ENCODE measurements at regions not wholly inside any gene's neighbourhood (a gene's known extent, or its start where the extent isn't known, plus 50 kb on each side); places are given as distances from the start of the nearest gene placed in this dataset.
A peak's percentile ranks its signal among the peaks of the same experiment; 100 is the strongest.

DNA sequence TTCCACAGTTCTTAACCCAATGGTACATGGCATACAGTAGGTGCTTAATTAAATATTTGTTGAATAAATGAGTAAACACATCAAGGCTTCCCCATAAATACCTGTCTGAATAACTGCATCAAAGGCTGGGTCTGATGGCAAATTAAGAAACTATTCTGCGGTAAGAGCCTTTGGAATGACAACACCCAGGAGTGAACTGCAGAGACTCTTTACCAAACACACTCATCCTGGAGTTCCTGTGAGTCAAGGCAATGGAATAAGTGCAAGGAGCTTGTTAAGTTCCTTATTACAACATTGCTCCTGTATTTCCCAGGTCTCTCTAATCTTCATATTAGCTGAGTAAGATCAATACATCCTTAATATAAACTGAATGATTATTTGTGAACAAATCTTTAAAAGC, 119.9 kb upstream of the STT3B start:
- no peak for DNase-seq (ENCODE audit: low read depth)

DNA sequence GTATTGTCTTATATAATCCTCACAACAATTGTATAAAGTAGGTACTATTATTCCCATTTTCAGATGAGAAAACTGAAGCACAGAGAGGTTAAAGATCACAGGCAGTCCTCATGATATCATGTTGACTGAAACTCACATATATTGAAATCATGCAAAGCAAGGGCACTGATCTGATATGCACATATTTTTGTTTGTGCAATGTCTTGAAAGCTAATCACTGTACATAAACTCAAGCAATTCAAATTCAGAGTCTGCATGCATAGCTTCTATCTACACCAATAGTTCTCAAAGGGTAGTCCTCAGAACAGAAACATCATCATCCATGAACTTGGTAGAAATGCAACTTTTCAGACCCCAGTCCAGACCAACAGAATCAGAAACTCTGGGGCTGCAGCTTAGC, 119.2 kb upstream of the STT3B start:
- DNase-seq (ENCODE audit: low read depth), result no peak

DNA sequence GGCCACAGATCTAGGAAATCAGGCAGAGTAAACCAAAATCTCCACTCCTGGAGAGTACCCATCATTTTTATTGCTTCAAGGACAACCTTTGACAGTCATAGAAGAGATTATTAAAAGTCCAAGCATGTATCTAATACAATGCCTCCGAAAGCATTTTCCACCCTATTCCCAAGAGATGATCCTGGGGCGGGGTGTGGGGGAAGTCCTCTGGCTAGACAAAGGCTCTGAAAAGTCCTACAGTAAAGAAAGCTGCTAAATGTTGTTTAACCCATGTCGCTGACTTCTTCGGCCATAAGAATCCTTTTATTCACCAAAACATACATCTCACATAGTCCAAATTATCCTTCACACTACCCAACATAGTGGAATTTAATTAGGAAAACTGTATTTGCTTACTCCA, 115.7 kb upstream of the STT3B start:
- DNase-seq (ENCODE audit: low read depth), result no peak

- no peak for DNase-seq (ENCODE audit: low read depth)
Measured at GRCh38 chr3:31417486-31417885, 115.2 kb upstream of the STT3B start.

- DNase-seq (ENCODE audit: low read depth), result no peak
Measured at GRCh38 chr3:31420311-31420710, 112.4 kb upstream of the STT3B start.

DNA sequence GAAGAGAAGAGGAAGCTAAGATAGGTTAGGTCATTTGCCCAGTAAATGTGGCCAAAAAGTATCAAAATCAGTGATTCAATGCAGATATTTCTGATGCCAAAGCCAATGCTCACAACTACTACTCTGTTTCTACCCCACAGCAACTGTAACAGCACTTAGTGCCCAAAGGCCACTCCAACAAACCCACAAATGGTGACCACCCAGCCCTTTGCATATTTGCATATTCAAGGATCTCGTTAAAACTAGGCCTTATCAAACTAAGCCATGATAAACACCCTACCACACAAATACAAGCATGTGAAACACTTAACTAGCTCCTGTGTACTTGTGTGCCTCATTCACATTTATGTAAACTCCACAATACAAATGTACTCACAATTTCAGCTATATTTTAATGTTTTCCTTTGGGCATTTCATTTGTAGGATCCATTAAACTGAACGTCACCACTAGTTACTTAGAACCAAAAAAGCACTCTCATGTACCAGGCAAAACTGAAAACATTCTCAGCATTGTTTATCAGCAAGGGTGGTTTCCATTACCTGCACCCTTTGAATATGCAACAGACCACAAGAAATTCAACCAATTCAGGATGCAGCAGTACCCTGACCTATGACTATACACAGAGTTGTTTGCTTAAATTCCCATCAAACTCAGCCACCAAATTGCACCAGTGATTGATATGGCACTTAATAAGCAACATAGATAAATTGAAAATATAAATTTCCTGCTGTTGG, 111.2 kb upstream of the STT3B start:
- DNase-seq (ENCODE audit: low read depth), result no peak

DNA sequence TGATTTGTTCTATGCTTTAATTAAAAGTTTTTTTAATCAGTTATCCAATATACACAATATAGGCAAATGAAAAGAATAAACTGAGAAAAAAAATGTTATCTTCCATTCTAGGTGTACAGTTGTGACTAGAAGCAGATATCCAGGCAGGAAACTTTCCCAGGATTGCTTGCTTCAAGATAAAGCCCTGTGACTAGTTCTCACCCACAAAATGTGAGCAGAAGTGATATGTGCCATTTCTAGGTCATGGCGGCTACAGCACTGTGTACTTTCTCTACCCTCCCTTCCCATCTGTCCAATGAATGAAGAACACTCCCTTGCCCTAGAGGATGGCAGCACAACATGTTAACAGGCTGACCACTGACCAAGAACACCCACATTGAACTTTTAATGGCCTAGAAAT, 110.5 kb upstream of the STT3B start:
- no peak for DNase-seq (ENCODE audit: low read depth)

GRCh38 chr3:31423482-31423881, 109.2 kb upstream of the STT3B start:
- peak; percentile 67 for DNase-seq (ENCODE audit: low read depth)

GRCh38 chr3:31425401-31425800, 107.3 kb upstream of the STT3B start:
- DNase-seq (ENCODE audit: low read depth), result no peak

DNA sequence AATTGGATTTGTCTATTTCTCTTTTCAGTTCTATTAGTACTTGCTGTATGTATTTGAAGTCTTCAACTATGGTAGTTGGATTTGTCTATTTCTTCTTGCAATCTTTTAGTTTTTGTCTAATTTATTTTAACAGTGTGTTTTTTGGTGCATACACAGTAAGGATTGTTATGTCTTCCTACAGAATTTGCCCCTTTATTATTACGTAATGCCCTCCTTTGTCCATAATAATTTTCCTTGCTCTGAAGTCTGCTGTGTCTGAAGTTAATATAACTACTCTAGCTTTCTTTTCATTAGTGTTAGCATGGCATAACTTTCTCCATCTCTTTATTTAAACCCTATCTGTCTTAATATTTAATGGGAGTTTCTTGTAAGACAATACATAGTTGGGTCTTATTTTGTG, 105.1 kb upstream of the STT3B start:
- no peak for DNase-seq (ENCODE audit: low read depth)

GRCh38 chr3:31431321-31431720, 101.4 kb upstream of the STT3B start:
- DNase-seq (ENCODE audit: low read depth), result peak; percentile 75

DNA sequence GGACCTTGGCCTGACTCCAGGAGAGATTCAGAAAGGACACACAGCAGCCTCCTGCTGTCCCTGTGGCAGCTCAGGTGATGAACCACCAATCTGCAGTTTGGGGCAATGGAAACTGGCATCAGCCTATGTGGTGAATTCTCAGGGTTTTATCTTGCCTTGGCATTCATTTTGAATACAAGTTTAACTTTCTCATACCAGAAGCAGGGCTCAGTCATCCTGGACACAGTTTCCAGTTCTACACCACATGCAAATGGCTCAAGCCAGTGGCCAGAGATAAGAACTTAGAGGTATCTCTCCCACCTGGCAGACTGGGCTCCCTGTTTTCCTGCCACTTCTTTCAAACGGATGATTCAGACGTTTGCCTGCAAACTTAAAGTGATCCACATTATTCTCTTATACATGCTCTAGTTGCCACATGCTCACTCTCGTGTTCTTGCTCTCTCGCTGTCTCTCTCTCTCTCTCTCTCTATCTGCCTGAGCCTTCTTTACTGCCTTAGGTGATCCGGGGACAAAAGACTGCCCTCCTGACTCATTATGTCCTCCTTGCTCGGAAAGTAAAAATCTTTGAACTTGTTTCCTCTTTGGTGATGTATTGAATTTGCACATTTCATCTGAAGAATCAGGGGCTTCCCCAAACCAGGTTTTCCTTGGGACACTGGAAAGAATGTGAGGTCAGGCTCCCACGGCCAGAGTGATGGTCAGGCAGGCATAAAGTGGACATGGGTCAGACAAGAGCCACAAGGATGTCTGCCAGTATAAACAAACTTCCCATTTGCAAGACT, 99.6 kb upstream of the STT3B start:
- peak; percentile 81 for DNase-seq (ENCODE audit: low read depth)

GRCh38 chr3:31433679-31433992, 99.1 kb upstream of the STT3B start:
- DNase-seq (ENCODE audit: low read depth), result no peak

- DNase-seq (ENCODE audit: low read depth), result no peak
Measured at GRCh38 chr3:31434819-31435218, 97.9 kb upstream of the STT3B start.

DNA sequence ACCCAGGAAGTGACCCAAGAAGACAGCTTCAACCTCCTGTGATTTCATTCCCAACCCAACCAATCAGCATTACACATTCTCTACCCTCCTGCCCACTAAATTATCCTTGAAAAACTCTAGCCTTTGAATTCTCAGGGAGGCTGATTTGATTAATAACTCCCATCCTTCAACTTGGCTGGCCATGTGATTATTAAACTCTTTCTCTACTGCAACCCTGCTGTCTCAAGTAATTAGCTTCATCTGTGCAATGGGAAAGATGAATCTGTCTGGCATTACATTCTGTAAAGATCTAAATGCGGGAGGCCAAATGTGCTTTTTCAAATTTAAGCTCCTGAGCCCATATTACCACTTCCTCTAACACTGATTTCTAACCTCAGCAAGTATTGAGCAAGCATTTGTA, 95.9 kb upstream of the STT3B start:
- DNase-seq (ENCODE audit: low read depth), result no peak

- no peak for DNase-seq (ENCODE audit: low read depth)
Measured at GRCh38 chr3:31438742-31439141, 94.0 kb upstream of the STT3B start.

DNA sequence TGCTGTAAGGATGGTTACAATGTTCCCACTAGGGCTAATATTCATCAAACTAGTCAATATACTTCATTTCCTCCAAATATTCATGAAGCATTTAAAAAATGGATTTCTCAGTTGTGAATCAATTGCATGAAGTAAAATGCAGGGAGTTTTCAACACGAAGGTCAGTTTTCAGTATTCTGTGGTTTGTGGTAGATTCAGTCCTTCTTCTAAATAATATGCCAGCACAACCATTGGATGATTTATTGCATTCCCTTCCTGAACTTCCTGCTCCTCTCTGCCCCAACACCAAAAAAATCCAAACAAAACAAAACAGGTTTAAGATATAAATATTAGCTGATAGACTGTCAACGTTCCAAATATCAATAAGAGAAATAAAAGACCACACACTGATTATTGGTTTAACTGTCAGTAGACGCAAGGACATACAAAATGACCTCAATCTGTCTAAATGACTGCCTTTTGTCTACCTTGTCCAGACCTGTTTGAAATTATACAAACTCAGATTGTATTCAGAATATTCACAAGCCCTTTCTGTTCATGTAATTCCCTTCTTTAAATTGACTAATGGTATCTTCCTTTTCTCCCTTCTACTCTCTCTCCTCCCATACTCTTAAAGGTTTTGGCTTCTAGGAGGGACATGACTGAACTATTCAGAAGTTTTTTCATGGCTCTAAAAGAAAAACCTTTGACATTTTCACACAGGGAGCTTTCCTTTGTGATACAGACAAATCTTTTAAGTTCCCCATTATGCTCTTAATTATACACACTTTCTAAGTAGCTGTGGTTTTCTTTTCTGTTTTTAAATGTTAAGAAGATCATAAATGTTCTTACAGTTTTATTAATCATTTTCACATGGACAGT, 92.6 kb upstream of the STT3B start:
- peak; percentile 45 for DNase-seq (ENCODE audit: low read depth)

DNA sequence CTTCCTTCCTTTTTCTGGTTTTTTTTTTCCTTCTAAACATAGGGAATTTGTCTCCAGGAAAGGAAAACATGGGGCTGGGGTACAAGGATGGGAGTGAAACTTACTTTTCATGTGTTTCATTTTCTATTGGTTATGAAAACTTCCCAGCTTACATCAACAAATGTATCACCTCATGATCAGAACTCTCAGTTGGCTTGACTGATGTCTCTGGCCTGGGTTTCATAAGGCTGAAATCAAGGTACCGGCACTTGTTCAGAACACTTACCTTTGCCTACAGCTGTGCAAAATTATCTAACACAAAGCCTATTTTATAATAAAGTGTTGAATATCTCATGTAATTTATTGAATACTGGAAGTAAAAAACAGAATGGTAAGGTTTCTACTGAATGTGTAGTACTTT, 91.8 kb upstream of the STT3B start:
- no peak for DNase-seq (ENCODE audit: low read depth)

GRCh38 chr3:31442755-31443154, 90.0 kb upstream of the STT3B start:
- no peak for DNase-seq (ENCODE audit: low read depth)

DNA sequence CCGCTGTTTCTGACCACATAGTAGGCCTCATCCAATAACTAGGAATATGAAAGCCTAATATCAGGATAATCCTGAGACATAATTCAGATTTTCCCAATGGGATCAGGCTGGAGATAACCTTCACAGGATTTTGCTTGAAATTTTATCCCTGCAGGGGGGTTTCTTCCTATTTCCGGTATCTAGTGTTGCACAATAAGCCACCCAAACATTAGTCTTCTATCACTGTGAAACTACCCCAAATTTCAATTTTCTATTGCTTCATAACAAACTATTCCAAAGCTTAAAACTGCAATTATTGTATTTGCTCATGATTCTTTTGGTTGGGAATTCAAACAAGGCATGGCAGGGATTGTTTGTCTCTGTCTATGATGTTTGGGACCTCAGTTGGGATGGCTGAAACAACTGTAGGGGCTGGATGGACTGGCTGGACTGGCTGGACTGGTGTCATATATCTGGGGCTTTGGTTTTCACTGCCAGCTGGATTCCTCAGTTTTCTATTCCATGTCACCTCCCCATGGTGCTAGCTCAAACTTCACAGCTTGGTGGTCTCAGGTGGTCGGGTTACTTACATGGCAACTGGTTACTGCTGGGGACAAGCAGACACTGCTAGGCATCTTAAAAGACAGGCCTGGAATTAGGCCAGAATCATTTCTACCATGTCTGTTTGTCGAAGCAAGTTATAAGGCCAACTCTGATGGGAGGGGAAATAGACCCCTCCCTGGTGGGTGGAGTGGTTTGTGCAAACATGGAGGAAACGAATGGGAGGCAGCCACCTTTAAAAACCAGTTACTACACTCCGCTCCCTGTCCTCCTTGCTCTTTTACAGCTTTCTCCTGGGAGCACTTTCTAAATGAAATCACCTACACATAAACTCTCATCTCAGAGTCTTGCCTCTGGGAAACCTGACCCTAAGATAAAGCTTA, 88.2 kb upstream of the STT3B start:
- DNase-seq (ENCODE audit: low read depth), result no peak

DNA sequence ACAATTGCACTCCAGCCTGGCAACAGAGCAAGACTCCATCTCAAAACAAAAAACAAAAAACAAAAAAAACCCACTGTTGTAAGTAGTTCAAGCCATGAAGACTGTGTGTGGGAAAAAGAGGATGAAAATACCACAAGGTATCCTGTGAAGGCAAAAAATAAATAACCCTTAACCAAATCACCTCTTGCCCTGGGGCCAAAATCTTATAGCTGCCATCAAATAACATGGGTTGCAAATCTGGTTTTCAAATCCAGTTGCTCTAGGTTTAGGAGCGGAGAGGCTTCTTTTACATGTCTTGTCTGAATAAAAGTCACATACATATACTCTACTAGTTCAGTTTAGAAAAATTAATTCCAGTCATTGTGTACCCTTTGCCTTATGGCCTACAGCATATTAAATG, 87.0 kb upstream of the STT3B start:
- DNase-seq (ENCODE audit: low read depth), result no peak

Measured in myocyte (in vitro differentiated cells).